Thoracic aorta (tissue), 2 donors: ENCODE measurements at regions not wholly inside any gene's neighbourhood (a gene's known extent, or its start where the extent isn't known, plus 50 kb on each side); places are given as distances from the start of the nearest gene placed in this dataset.

Experiments
- ATAC-seq: fragments of 150-250 bp; one replicate; pipeline ENCODE4 v1.8.0; 2017; ENCODE audit warnings: low read depth; ENCODE audit not compliant: insufficient number of reproducible peaks, low FRiP score
- DNase-seq: peaks from one replicate; pipeline ENCODE4 v3.0.0-alpha.2; 2020; ENCODE audit warnings: low spot score
- H3K27ac ChIP-seq, 2 donors: fragments of 200-600 bp; sonication (generic); 1 replicate in 1 of 2; 2 replicates in 1 of 2; pipeline ENCODE4 v1.5.1; 2016; ENCODE audit warnings: mild to moderate bottlenecking in 2 of 2, moderate library complexity in 2 of 2
- H3K27me3 ChIP-seq: fragments of 200-600 bp; sonication (generic); replicated peaks from 2 replicates; pipeline ENCODE4 v1.6.0; 2016; ENCODE audit warnings: mild to moderate bottlenecking; ENCODE audit not compliant: insufficient read depth
- H3K36me3 ChIP-seq: fragments of 200-600 bp; sonication (generic); one replicate; pipeline ENCODE4 v1.5.1; 2016
- H3K4me1 ChIP-seq, 2 donors: fragments of 200-600 bp; sonication (generic); 1 replicate in 1 of 2; 2 replicates in 1 of 2; pipeline versions ENCODE4 v1.5.1 to v1.6.0; 2016; ENCODE audit warnings: low read depth in 2 of 2, mild to moderate bottlenecking in 1 of 2; ENCODE audit not compliant: control insufficient read depth in 1 of 2
- H3K4me3 ChIP-seq: fragments of 200-600 bp; sonication (generic); 2 replicates; pipeline ENCODE4 v1.5.1; 2016; ENCODE audit warnings: mild to moderate bottlenecking
- H3K9me3 ChIP-seq: fragments of 200-600 bp; sonication (generic); 2 replicates; pipeline ENCODE4 v1.5.1; 2016
- CTCF ChIP-seq: fragments of 200-600 bp; sonication (generic); IDR thresholded peaks from one replicate; pipeline ENCODE4 v1.5.1; 2019; ENCODE audit warnings: antibody characterized with exemption

- Histone ChIP-seq H3K9me3 (no peaks in the 10 kb centered on the region), H3K4me1 (peaks cover 0 to 6% of the 10 kb centered on the region in 2 donors), H3K36me3 (no peaks in the 10 kb centered on the region), H3K27me3 (no peaks in the 10 kb centered on the region), H3K27ac (no peak overlapping the region), H3K4me3 (no peak overlapping the region)
- no peak for ATAC-seq
- no peak for DNase-seq
- no peak for TF ChIP-seq CTCF
Observed at GRCh38 chr6:113558431-113558830, 298.7 kb upstream of the MARCKS start.

- Histone ChIP-seq H3K9me3 (no peaks in the 10 kb centered on the region), H3K27me3 (no peaks in the 10 kb centered on the region), H3K36me3 (no peaks in the 10 kb centered on the region), H3K27ac (no peak overlapping the region), H3K4me3 (no peak overlapping the region), H3K4me1 (peaks cover 0 to 6% of the 10 kb centered on the region in 2 donors)
- ATAC-seq, result no peak
- DNase-seq, result no peak
- TF ChIP-seq CTCF, result no peak
Observed at GRCh38 chr6:113558966-113559365, 298.2 kb upstream of the MARCKS start.

- Histone ChIP-seq H3K27ac (no peak overlapping the region), H3K36me3 (no peaks in the 10 kb centered on the region), H3K27me3 (no peaks in the 10 kb centered on the region), H3K4me1 (peaks cover 3 to 9% of the 10 kb centered on the region in 2 donors), H3K9me3 (no peaks in the 10 kb centered on the region), H3K4me3 (no peak overlapping the region)
- no peak for ATAC-seq
- DNase-seq, result no peak
- TF ChIP-seq CTCF, result no peak
Observed at GRCh38 chr6:113560376-113560775, 296.8 kb upstream of the MARCKS start.

GRCh38 chr6:113560908-113561307 lies 296.2 kb upstream of the MARCKS start:
- Histone ChIP-seq H3K36me3 (no peaks in the 10 kb centered on the region), H3K4me1 (peaks cover 3 to 9% of the 10 kb centered on the region in 2 donors), H3K27ac (no peak overlapping the region), H3K9me3 (no peaks in the 10 kb centered on the region), H3K27me3 (no peaks in the 10 kb centered on the region), H3K4me3 (no peak overlapping the region)
- ATAC-seq, result no peak
- no peak for TF ChIP-seq CTCF
- no peak for DNase-seq

- no peaks in the 10 kb centered on the region for H3K9me3 ChIP-seq
- no peaks in the 10 kb centered on the region for H3K27me3 ChIP-seq
- ATAC-seq, result no peak
- H3K27ac ChIP-seq, result no peak overlapping the region
- H3K4me3 ChIP-seq, result no peak overlapping the region
- TF ChIP-seq CTCF, result no peak
- DNase-seq, result no peak
- H3K36me3 ChIP-seq, result no peaks in the 10 kb centered on the region
- peaks cover 3 to 9% of the 10 kb centered on the region in 2 donors for H3K4me1 ChIP-seq
Observed at GRCh38 chr6:113562248-113562647, 294.9 kb upstream of the MARCKS start.
